ENCODE measurements at regions not wholly inside any gene's neighbourhood (a gene's known extent, or its start where the extent isn't known, plus 50 kb on each side); places are given as distances from the start of the nearest gene placed in this dataset.

DNA sequence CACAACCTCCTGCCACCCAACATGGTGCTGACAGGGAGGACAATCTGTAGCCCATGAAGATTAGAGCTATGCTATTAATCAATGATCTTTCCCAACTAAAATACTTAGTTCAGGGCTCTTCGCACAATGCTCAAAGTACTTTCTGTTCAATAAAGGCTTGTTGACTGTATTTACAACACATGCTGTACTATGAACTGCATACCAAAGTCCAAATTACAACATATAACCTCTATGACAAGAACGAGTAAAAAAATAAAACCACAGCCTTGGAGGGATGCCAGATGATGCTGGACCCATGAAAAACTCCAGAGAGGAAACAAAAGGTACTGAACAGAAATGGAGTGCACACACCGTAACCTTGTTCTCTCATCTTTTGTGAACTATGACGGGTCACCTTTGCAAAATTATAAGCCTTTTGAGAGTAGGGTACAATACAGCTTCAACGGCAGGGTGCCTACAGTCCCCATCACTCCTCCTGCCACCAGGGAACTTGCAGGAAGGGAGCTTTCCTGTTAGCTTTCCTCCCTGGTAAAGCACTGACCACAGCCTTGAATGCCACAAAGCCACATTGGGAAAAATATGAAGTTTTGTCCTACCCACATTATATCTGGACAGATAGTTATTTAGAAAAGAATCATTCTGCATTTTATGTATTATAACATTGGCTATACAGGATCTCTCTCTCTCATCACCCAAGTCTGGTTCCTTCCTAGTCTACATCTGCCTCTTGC is 175.6 kb downstream of the NRIP1 start:
- no peak for TF ChIP-seq POLR2A (IDR thresholded peaks at IDR 0.05)
- TF ChIP-seq, protein P1, sequence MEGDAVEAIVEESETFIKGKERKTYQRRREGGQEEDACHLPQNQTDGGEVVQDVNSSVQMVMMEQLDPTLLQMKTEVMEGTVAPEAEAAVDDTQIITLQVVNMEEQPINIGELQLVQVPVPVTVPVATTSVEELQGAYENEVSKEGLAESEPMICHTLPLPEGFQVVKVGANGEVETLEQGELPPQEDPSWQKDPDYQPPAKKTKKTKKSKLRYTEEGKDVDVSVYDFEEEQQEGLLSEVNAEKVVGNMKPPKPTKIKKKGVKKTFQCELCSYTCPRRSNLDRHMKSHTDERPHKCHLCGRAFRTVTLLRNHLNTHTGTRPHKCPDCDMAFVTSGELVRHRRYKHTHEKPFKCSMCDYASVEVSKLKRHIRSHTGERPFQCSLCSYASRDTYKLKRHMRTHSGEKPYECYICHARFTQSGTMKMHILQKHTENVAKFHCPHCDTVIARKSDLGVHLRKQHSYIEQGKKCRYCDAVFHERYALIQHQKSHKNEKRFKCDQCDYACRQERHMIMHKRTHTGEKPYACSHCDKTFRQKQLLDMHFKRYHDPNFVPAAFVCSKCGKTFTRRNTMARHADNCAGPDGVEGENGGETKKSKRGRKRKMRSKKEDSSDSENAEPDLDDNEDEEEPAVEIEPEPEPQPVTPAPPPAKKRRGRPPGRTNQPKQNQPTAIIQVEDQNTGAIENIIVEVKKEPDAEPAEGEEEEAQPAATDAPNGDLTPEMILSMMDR (IDR thresholded peaks at IDR 0.05), result no peak
